A673 (cell line): ENCODE measurements at regions not wholly inside any gene's neighbourhood (a gene's known extent, or its start where the extent isn't known, plus 50 kb on each side); places are given as distances from the start of the nearest gene placed in this dataset.
"Not testable (repeated sequence)": the region's sequence is repeated elsewhere in the genome, so short reads cannot be mapped to it uniquely, and the experiment has no call there.

Source experiments
- BruUV-seq: library from RNA; stranded (reverse); fragments of 400-500 nt; replicated peaks from 2 replicates; lab custom pipeline; 2021; lab: Mats Ljungman, UMichigan
- CTCF ChIA-PET: fragments of 300-600 bp; sonication (Branson Sonifier 250); formaldehyde crosslinking; loops from one replicate; lab custom pipeline; 2022; ENCODE audit warnings: antibody characterized with exemption; lab: Charles Lee
- POLR2A ChIA-PET: fragments of 300-600 bp; sonication (Branson Sonifier 250); formaldehyde crosslinking; loops from one replicate; lab custom pipeline; 2022; ENCODE audit warnings: antibody characterized with exemption; ENCODE audit not compliant: low non-redundant PET; lab: Charles Lee
- DNase-seq: peaks from one replicate; pipeline ENCODE4 v3.0.0-alpha.2; 2015; ENCODE audit warnings: low spot score
- H3K27ac ChIP-seq: fragments of 200-600 bp; sonication (generic); 2 replicates; pipeline ENCODE4 v1.5.1; 2016; ENCODE audit warnings: mixed run types, low read depth, mild to moderate bottlenecking, mixed read lengths, antibody characterized with exemption, low read length; ENCODE audit not compliant: poor library complexity, severe bottlenecking
- H3K27me3 ChIP-seq: fragments of 200-600 bp; sonication (generic); replicated peaks from 2 replicates; pipeline ENCODE4 v1.6.1; 2017; ENCODE audit warnings: mixed run types, low read depth, mild to moderate bottlenecking, mixed read lengths, antibody characterized with exemption, low read length; ENCODE audit not compliant: insufficient read depth, poor library complexity
- H3K36me3 ChIP-seq: fragments of 200-600 bp; sonication (generic); 2 replicates; pipeline ENCODE4 v1.6.1; 2016; ENCODE audit warnings: mixed run types, mild to moderate bottlenecking, mixed read lengths, antibody characterized with exemption, low read length; ENCODE audit not compliant: insufficient read depth, poor library complexity, severe bottlenecking
- H3K4me1 ChIP-seq: fragments of 200-600 bp; sonication (generic); 2 replicates; pipeline ENCODE4 v1.6.1; 2017; ENCODE audit warnings: mixed run types, mild to moderate bottlenecking, mixed read lengths, antibody characterized with exemption, low read length; ENCODE audit not compliant: insufficient read depth, poor library complexity, severe bottlenecking
- H3K4me3 ChIP-seq: fragments of 200-600 bp; sonication (generic); 2 replicates; pipeline ENCODE4 v1.5.1; 2016; ENCODE audit warnings: low read depth, mixed run types, mild to moderate bottlenecking, mixed read lengths, low read length; ENCODE audit not compliant: poor library complexity, severe bottlenecking
- H3K9me3 ChIP-seq: fragments of 200-600 bp; sonication (generic); 2 replicates; pipeline ENCODE4 v1.6.1; 2016; ENCODE audit warnings: mixed run types, low read depth, mild to moderate bottlenecking, mixed read lengths, antibody characterized with exemption, low read length; ENCODE audit not compliant: poor library complexity, severe bottlenecking
- EZH2 ChIP-seq: fragments of 200-600 bp; sonication (generic); IDR thresholded peaks from 2 replicates; pipeline ENCODE4 v1.6.1; 2017; ENCODE audit warnings: borderline replicate concordance, low read depth, mild to moderate bottlenecking, mixed read lengths, antibody characterized with exemption, low read length; ENCODE audit not compliant: poor library complexity, severe bottlenecking
- intact Hi-C: fragments of 100-400 bp; cut with micrococcal nuclease; formaldehyde crosslinking; loops from one replicate; pipeline ENCODE4 v1.10.0; 2022; ENCODE audit not compliant: unreplicated experiment
- TF ChIP-seq, protein P1 (sequence below): fragments of 300-800, 200-600 bp; sonication (generic); conservative IDR thresholded peaks from 2 replicates; pipeline ENCODE4 v1.5.1; 2017; ENCODE audit warnings: low read depth, mild to moderate bottlenecking, antibody characterized with exemption, low read length, moderate library complexity, mixed read lengths

DNA sequence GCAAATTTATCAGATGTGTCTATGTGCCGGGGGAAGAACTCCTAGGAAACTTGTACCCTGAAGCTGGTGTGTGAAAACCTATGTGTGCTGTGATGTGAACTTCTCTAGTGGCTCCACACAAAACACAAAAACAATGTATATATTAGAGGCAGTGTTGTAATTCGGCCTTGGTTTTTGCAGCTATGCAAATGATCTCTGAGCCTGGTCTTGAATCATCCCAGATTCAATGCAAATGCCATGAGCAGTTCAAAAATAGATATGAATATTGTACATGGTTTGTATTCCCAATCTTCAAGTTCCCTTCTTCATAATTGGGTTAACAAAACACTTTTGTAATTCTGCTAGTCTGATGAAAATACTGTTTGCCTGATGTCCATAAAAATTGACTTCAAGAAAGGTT lies 152.6 kb downstream of the MFSD1 start:
- Histone ChIP-seq H3K36me3 (no peaks in the 10 kb centered on the region), H3K27ac (no peak overlapping the region), H3K4me3 (no peak overlapping the region), H3K9me3 (no peaks in the 10 kb centered on the region), H3K4me1 (no peaks in the 10 kb centered on the region), H3K27me3 (no peaks in the 10 kb centered on the region)
- no TSS peak for BruUV-seq
- ChIA-PET CTCF (no interaction called here), POLR2A (interaction anchor here (0.6 kb wide), 1 partner anchor 1861 kb away, joined by 4 read pairs; no protein-coding TSS in a partner anchor)
- no peak for DNase-seq
- intact Hi-C loops, result no loop called here
- TF ChIP-seq, protein P1, sequence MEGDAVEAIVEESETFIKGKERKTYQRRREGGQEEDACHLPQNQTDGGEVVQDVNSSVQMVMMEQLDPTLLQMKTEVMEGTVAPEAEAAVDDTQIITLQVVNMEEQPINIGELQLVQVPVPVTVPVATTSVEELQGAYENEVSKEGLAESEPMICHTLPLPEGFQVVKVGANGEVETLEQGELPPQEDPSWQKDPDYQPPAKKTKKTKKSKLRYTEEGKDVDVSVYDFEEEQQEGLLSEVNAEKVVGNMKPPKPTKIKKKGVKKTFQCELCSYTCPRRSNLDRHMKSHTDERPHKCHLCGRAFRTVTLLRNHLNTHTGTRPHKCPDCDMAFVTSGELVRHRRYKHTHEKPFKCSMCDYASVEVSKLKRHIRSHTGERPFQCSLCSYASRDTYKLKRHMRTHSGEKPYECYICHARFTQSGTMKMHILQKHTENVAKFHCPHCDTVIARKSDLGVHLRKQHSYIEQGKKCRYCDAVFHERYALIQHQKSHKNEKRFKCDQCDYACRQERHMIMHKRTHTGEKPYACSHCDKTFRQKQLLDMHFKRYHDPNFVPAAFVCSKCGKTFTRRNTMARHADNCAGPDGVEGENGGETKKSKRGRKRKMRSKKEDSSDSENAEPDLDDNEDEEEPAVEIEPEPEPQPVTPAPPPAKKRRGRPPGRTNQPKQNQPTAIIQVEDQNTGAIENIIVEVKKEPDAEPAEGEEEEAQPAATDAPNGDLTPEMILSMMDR, result no peak
- no peak for TF ChIP-seq EZH2

DNA sequence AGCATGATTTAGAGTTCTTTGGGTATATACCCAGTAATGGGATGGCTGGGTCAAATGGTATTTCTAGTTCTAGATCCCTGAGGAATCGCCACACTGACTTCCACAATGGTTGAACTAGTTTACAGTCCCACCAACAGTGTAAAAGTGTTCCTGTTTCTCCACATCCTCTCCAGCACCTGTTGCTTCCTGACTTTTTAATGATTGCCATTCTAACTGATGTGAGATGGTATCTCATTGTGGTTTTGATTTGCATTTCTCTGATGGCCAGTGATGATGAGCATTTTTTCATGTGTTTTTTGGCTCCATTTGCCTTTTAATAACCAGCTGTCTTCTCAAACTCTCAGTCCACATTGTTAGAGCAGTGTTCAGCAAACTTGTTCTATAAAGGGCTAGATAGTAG lies 155.9 kb downstream of the MFSD1 start:
- H3K4me3 ChIP-seq, intact Hi-C loops, H3K27me3 ChIP-seq, H3K36me3 ChIP-seq, CTCF ChIA-PET, DNase-seq, POLR2A ChIA-PET, H3K27ac ChIP-seq, H3K9me3 ChIP-seq, BruUV-seq, H3K4me1 ChIP-seq: not testable (repeated sequence)

DNA sequence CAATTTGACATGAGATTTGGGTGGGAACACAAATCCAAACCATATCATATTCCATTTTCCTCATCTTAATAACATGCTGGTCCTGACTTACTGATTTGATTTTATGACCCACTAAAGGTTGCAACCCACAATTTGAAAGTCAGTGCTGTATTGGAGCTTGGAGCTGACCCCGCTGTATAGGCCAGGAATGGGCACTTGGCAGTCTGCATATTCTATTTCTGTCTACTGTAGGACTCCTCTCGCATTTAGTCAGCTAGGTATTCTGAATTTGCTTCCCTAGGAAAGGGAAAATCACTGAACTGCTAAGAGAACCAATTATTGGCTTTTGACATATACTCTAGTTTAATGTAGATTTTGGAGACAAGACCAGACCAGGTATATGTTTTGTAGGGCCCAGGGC lies 157.0 kb downstream of the MFSD1 start:
- Histone ChIP-seq H3K36me3 (no peaks in the 10 kb centered on the region), H3K27me3 (no peaks in the 10 kb centered on the region), H3K9me3 (no peaks in the 10 kb centered on the region), H3K4me3 (no peak overlapping the region), H3K4me1 (no peaks in the 10 kb centered on the region), H3K27ac (no peak overlapping the region)
- ChIA-PET CTCF (no interaction called here), POLR2A (no interaction called here)
- DNase-seq, result no peak
- no TSS peak for BruUV-seq
- TF ChIP-seq EZH2, result no peak
- TF ChIP-seq, protein P1, result no peak
- intact Hi-C loops, result no loop called here

DNA sequence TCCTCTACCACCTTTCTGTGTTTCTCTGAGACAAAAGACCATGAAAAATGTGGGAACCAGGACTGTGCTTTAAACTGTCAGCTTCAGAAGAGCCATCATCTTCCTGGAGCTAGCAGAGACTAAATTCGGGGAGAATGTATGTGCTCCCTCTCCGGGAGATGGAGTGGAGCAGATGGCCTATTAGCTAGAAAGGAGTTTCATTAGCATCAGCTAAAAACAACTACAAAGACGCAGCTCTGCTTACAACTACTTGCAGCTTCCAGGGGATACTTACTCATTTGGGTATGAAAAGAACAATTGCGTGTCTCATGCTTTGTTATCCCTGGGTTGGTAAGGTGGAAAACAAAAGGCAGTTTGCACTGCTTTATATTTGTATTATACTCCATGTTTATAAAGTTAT lies 159.6 kb downstream of the MFSD1 start:
- Histone ChIP-seq H3K4me1 (no peaks in the 10 kb centered on the region), H3K36me3 (no peaks in the 10 kb centered on the region), H3K9me3 (no peaks in the 10 kb centered on the region), H3K27ac (no peak overlapping the region), H3K27me3 (no peaks in the 10 kb centered on the region), H3K4me3 (no peak overlapping the region)
- BruUV-seq, result no TSS peak
- ChIA-PET POLR2A (no interaction called here), CTCF (no interaction called here)
- DNase-seq, result no peak
- TF ChIP-seq, protein P1, result no peak
- no peak for TF ChIP-seq EZH2
- intact Hi-C loops, result no loop called here
